HG03354 (cell line): ENCODE measurements at regions not wholly inside any gene's neighbourhood (a gene's known extent, or its start where the extent isn't known, plus 50 kb on each side); places are given as distances from the start of the nearest gene placed in this dataset.

Experiments
- ATAC-seq: cut with Tn5 transposase; IDR thresholded peaks from one replicate; pipeline ENCODE4 v1.9.1; 2021; ENCODE audit warnings: mild to moderate bottlenecking; ENCODE audit not compliant: unreplicated experiment, poor library complexity, severe bottlenecking

- peak; percentile 82 for ATAC-seq
Observed at GRCh38 chr6:105992315-105992961, 93.7 kb upstream of the PRDM1 start.

GRCh38 chr6:105991561-105992314 is 94.4 kb upstream of the PRDM1 start:
- peak; percentile 38 for ATAC-seq

- ATAC-seq: no peak
Observed at GRCh38 chr6:105990151-105990550, 96.0 kb upstream of the PRDM1 start.

GRCh38 chr6:105988812-105989577 is 97.1 kb upstream of the PRDM1 start:
- ATAC-seq: no peak

- no peak for ATAC-seq
Observed at GRCh38 chr6:105988321-105988720, 97.8 kb upstream of the PRDM1 start.

GRCh38 chr6:105987516-105987915 is 98.6 kb upstream of the PRDM1 start:
- no peak for ATAC-seq

DNA sequence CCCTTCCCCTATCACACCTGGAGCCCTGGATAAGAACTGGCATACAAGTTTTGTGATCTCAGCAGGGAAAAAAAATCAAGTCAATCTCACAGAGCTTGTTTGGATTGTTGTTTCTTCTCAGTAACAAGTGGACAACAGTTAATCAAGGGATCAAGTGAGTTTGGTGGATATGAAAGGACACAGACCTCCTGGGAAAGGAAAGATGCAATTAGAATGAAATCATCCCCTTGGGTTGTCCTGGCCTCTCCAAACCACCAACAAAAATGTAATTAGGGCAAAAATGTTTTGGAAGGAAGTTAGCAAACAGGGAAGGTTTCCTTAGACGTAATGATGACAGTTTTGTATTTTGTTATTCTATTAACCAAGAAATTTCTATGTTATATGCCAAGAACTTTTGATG is 99.1 kb upstream of the PRDM1 start:
- ATAC-seq: no peak

- ATAC-seq: no peak
Observed at GRCh38 chr6:105985816-105986632, 100.1 kb upstream of the PRDM1 start.

GRCh38 chr6:105985098-105985815 is 100.9 kb upstream of the PRDM1 start:
- ATAC-seq: no peak

GRCh38 chr6:105983763-105984162 is 102.4 kb upstream of the PRDM1 start:
- no peak for ATAC-seq

- no peak for ATAC-seq
Observed at GRCh38 chr6:105982761-105983540, 103.2 kb upstream of the PRDM1 start.

DNA sequence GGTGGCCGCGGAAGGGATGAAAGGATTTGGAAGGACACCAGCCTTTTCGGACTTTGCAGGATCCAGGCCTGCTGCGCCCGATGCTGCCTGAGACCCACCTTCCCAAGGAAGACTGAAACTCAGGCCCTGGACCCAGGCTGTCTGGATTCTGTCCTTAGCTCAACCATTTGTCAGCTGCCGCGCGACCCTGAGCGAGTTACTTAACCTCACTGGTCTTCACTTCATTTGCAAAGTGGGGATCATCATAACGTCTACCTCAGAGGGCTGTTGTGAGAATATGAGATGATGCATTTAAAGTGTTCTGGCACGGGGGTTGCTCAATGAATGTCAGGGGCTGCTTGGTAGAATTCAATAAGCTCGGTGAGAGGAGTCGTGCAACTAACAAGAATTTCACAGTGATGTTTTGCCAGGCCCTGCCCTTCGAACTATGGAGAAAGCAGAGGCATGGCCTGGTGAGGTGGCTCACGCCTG is 104.2 kb upstream of the PRDM1 start:
- no peak for ATAC-seq

- ATAC-seq: peak; percentile 63
Observed at GRCh38 chr6:105981002-105981887, 104.9 kb upstream of the PRDM1 start.

- no peak for ATAC-seq
Observed at GRCh38 chr6:105978974-105979373, 107.2 kb upstream of the PRDM1 start.

GRCh38 chr6:105977934-105978504 is 108.1 kb upstream of the PRDM1 start:
- no peak for ATAC-seq

DNA sequence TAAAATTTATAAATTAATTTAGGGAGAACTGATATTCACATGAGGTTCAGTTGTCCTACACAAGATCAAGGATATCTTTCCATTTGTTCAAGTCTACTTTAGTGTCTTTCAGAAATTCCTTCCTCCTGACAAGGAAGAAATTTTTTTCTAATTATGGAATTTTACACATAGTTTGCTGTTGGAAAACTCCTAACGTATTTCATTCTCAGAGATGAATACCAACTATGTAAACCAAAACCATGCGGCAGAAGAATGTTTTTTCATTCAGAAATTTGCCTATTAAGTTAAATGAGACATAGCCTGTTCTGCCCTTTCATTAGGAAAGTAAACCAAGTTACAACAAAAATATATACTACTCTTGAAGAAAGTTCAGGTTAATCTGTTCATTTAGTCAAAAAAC is 111.2 kb upstream of the PRDM1 start:
- ATAC-seq: no peak

DNA sequence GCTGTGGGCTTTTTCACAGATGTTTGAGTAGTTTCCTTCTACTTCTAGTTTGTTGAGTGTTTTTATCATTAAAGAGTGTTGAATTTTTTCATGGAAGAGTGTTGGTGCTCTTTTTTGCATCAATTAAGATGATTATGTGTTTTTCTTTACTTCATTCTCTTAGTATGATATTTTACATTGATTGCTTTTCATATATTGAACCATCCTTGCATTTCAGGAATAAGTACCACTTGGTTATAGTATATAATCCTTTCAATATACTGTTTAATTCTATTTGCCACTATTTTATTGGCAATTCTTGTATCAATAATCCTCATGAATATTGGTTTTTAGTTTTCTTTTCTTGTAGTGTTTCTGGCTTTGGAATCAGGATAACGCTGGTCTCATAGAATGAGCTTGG is 113.7 kb upstream of the PRDM1 start:
- no peak for ATAC-seq
